Activated CD4-positive, alpha-beta T cell treated with anti-CD3 and anti-CD28 coated beads for 48 hours (primary cell): ENCODE measurements at regions not wholly inside any gene's neighbourhood (a gene's known extent, or its start where the extent isn't known, plus 50 kb on each side); places are given as distances from the start of the nearest gene placed in this dataset.

Experiments used
- DNase-seq: peaks from one replicate; pipeline ENCODE4 v3.0.0-alpha.2; 2020

GRCh38 chr18:76179257-76179656 is 315.8 kb downstream of the ZNF516 start:
- DNase-seq = no peak

GRCh38 chr18:76177160-76177559 is 317.9 kb downstream of the ZNF516 start:
- DNase-seq = no peak

GRCh38 chr18:76174451-76174850 is 320.6 kb downstream of the ZNF516 start:
- no peak for DNase-seq

- DNase-seq = no peak
Measured at GRCh38 chr18:76169733-76170132, 325.3 kb downstream of the ZNF516 start.

- no peak for DNase-seq
Measured at GRCh38 chr18:76167845-76168621, 327.0 kb downstream of the ZNF516 start.

GRCh38 chr18:76167410-76167809 is 327.6 kb downstream of the ZNF516 start:
- DNase-seq = no peak

- DNase-seq = no peak
Measured at GRCh38 chr18:76162886-76163285, 332.2 kb downstream of the ZNF516 start.

GRCh38 chr18:76161983-76162382 is 333.1 kb downstream of the ZNF516 start:
- no peak for DNase-seq

- no peak for DNase-seq
Measured at GRCh38 chr18:76153691-76154090, 341.4 kb downstream of the ZNF516 start.

GRCh38 chr18:76149734-76150133 is 345.3 kb downstream of the ZNF516 start:
- DNase-seq = no peak

GRCh38 chr18:76149284-76149683 is 345.8 kb downstream of the ZNF516 start:
- DNase-seq = no peak

GRCh38 chr18:76145521-76146376 is 349.3 kb downstream of the ZNF516 start:
- no peak for DNase-seq

GRCh38 chr18:76144844-76145243 is 350.2 kb downstream of the ZNF516 start:
- no peak for DNase-seq

- no peak for DNase-seq
Measured at GRCh38 chr18:76142611-76143010, 352.4 kb downstream of the ZNF516 start.

GRCh38 chr18:76139844-76140243 is 355.2 kb downstream of the ZNF516 start:
- DNase-seq = no peak

GRCh38 chr18:76137216-76137615 is 357.8 kb downstream of the ZNF516 start:
- no peak for DNase-seq

GRCh38 chr18:76136701-76137100 is 358.3 kb downstream of the ZNF516 start:
- no peak for DNase-seq

- DNase-seq = peak; percentile 10
Measured at GRCh38 chr18:76134628-76135027, 360.4 kb downstream of the ZNF516 start.

GRCh38 chr18:76133873-76134272 is 361.2 kb downstream of the ZNF516 start:
- no peak for DNase-seq

- DNase-seq = peak; percentile 58
Measured at GRCh38 chr18:76131738-76132137, 363.3 kb downstream of the ZNF516 start.

GRCh38 chr18:76130845-76131244 is 364.2 kb downstream of the ZNF516 start:
- DNase-seq = no peak

- DNase-seq = no peak
Measured at GRCh38 chr18:76126327-76126726, 368.7 kb downstream of the ZNF516 start.

GRCh38 chr18:76121011-76121410 is 374.0 kb downstream of the ZNF516 start:
- DNase-seq = no peak

GRCh38 chr18:76115580-76115979 is 379.5 kb downstream of the ZNF516 start:
- DNase-seq = no peak
